ENCODE measurements at regions not wholly inside any gene's neighbourhood (a gene's known extent, or its start where the extent isn't known, plus 50 kb on each side); places are given as distances from the start of the nearest gene placed in this dataset.

DNA sequence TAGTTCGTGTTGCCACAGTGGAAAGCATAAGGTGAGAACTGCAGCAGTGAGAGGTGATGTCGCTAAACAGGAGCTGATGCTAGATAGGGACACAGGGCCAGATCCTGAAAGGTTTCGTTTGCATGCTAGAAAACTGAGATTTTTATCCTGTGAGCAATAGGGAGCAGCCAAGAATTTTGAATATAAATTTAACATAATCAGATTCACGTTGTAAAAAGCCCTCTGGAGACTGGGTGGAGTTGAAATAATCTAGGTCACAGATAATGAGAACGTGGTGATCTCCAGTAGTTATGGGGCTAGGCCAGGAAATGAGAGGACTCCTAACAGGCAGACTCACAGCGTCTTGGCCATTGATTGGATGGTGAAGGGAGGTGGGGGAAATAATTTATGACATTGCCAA, 92.1 kb upstream of the IMMP2L start:
- TF ChIP-seq POLR2A (IDR thresholded peaks at IDR 0.05) (no peak), CTCF (IDR thresholded peaks at IDR 0.05) (no peak)

Measured in testis (tissue), 2 donors.